ENCODE measurements at regions not wholly inside any gene's neighbourhood (a gene's known extent, or its start where the extent isn't known, plus 50 kb on each side); places are given as distances from the start of the nearest gene placed in this dataset.
"Not testable (repeated sequence)": the region's sequence is repeated elsewhere in the genome, so short reads cannot be mapped to it uniquely, and the experiment has no call there.

DNA sequence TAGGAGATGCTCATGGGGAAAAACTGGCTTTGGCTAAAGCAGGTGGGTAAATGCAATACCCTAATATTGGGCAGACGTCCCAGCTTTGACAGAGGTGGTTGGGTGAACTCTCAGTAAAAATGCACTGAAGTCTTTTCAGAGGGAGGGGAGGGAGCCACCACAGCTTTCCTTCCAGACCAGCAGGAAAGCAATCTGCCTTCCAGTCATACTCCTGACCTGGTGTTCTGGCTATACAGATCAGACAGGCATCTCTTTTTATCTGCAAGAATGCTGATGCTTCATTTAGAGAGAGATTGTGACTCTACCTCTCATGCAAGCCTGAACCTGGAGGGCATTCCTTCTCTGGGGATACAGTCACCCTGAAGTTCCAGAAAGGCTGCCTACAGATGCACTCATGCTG is 52.6 kb upstream of the ICA1 start:
- no peak for DNase-seq

- DNase-seq = no peak
These were observed 57.1 kb upstream of the ICA1 start for GRCh38 chr7:8319115-8319514.

DNA sequence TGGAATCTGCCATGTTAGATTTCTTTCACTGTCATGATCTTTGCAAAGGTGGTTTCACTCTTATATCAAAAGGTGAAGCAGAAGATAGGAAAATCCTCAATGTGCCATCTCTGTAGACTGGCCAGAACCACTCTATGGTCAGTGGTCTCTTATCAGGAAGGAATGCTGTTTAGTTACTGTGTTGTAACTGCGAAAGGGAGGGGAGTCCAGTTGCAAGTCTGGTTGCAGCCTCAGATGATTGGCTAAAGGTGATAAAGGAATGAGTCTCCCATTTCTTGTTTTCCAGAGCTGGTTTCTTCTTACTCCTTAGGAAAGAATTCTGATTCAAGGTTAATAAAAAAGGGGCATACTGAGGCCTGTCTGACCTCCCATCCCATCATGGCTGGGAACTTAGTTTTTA is 58.2 kb upstream of the ICA1 start:
- no peak for DNase-seq

- no peak for DNase-seq
These were observed 59.3 kb upstream of the ICA1 start for GRCh38 chr7:8321312-8321711.

GRCh38 chr7:8322667-8323066 is 60.7 kb upstream of the ICA1 start:
- no peak for DNase-seq

- no peak for DNase-seq
These were observed 63.1 kb upstream of the ICA1 start for GRCh38 chr7:8325067-8325466.

GRCh38 chr7:8327199-8327598 is 65.2 kb upstream of the ICA1 start:
- no peak for DNase-seq

DNA sequence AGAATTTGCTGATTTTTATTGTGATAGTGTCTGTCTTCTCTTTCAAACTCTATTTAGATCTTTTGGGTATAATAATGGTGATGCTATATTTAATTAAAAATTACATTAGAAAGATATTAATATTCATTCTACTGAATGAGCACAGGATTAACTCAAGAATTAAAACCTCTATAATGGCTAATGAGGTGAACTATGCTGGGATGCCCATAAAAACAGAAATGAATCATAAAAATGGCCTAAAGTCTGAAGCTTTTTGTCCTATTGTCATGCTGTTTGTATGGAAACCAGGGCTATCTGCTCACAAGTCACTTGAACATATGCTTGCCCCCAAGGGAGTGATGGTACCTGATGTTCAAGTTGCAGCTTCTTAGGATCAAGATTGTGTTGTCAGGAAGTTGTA is 76.2 kb upstream of the ICA1 start:
- peak; percentile 74 for DNase-seq

DNA sequence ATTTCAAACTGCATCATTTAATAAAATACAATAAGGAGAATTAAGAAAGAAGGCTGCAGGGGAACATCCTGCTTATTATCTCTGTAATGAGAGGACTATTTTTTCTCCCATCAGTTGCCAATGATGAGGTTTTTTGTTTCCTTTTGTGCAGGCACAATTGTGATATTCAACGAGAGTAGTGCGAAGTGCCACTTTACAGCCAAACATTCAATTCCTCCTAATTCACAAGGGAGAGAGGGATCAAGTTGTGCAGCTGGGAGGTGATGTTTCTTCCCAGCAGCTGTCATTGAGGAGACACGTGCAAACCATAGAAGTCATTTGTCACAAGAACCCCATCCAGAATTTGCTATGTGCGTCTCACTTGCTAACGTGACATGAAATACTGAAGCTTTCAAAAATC is 81.6 kb upstream of the ICA1 start:
- DNase-seq = peak; percentile 74

DNA sequence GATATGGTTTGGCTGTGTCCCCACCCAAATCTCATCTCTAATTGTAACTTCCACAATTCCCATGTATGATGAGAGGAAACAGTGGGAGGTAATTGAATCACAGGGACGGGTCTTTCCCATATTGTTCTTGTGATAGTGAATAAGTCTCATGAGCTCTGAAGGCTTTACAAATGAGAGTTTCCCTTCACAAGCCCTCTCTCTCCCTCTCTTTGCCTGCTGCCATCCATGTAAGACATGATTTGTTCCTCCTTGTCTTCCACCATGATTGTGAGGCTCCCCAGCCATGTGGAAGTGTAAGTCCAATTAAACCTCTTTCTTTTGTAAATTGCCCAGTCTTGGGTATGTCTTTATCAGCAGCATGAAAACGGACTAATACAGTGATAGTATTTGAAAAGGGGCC is 85.4 kb upstream of the ICA1 start:
- not testable (repeated sequence) for DNase-seq

DNA sequence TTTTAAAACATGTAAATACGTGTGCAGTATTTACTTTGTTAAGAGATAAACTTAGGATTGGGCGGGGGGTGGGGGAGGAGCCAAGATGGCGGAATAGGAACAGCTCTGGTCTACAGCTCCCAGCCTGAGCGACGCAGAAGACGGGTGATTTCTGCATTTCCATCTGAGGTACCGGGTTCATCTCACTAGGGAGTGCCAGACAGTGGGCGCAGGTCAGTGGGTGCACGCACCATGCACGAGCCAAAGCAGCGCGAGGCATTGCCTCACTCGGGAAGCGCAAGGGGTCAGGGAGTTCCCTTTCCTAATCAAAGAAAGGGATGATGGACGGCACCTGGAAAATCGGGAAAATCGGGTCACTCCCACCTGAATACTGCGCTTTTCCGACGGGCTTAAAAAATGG is 81.8 kb upstream of the NXPH1 start:
- DNase-seq = not testable (repeated sequence)

DNA sequence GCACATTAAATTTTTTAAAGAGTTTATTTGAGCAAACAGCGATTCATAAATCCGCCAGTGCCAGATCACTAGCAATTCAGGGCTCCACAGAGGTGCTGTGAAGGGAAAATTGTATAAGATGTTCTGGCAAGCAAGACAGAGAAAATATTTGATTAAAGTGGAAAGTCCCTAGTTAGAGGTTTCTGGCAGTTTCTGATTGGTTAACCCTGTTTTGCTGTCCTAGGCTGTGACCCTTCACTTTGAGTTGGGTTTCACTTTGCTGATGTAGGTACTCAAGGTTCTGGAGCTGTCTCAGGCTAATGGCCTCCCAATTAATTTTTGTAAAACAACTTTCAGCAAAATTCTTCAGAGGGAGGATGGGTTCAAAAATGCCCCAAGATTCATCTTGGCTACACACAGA is 79.4 kb upstream of the NXPH1 start:
- no peak for DNase-seq

GRCh38 chr7:8354503-8354902 is 78.9 kb upstream of the NXPH1 start:
- DNase-seq = no peak

DNA sequence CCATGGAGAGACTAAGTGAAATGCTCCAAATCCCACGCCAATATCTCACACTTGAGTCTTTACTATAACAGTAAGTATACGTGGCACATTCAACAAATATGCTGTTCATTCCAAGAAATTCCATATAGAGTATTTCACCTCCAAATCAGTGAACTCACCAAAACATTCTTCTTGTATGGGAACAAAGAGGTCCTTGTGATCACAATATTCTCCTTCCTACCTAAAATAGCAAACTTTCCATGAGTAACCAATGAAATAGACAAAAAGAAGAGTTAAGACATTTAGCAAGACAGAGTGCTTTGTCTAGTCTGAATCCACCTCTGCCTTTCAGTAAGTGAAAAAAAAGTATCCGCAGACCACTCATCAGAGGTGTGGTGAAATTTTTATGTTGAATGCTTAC is 77.3 kb upstream of the NXPH1 start:
- DNase-seq = no peak

GRCh38 chr7:8357536-8357935 is 75.9 kb upstream of the NXPH1 start:
- DNase-seq = peak; percentile 21

DNA sequence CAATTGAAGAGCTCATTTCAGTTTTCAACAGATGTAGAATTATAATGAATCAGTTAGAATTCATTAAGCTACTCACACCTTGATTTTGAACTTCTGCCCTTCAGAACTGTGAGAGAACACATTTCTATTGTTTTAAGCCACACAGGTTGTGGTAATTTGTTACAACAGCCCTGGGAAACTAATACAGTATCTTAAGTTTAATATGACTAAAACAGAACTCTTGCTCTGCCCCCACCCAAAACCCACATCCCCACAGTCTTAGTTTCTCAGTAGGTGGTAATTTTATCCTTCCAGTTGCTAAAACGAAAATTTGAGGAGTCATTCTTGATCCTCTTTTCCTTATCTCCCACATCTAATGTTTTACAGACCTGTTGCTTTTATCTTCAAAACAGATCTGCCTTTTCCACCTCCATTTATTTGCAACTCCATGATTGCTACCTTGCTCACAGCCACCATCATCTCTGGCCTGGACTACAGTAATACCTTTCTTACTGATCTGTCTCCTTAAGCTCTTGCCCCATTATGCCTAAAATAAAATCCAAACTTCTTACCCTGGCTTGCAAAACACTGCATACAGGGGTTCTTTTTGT is 72.8 kb upstream of the NXPH1 start:
- DNase-seq = no peak

GRCh38 chr7:8362723-8363369 is 70.6 kb upstream of the NXPH1 start:
- DNase-seq = no peak

DNA sequence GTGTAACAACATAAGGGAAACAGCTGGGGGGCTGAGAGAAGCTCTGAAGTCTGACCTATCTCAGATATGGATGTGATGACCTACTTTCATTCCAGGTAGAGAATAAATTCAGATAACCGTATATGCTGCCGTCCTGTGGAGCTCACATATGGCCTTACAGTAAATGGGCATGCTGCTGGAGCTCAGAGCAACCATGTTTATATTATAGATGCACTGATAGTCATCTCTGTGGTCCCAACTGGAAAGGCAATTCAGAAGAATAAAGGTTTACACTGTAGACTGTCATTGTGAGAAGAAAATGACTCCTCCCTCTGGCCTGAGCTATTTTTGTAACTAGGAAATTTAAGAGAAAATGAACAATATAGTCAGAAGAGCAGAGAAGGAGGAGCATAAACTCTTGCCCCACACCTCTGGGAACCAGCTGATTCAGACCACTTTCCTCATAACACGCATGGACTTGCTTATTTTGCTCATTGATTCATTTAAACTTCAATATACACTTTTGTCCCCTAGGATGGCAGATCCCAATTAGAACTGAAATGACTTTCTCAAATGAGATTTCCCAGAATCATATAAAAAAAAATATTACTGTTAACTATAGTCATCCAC is 69.9 kb upstream of the NXPH1 start:
- DNase-seq = no peak

- peak; percentile 56 for DNase-seq
These were observed 67.8 kb upstream of the NXPH1 start for GRCh38 chr7:8365499-8366110.

DNA sequence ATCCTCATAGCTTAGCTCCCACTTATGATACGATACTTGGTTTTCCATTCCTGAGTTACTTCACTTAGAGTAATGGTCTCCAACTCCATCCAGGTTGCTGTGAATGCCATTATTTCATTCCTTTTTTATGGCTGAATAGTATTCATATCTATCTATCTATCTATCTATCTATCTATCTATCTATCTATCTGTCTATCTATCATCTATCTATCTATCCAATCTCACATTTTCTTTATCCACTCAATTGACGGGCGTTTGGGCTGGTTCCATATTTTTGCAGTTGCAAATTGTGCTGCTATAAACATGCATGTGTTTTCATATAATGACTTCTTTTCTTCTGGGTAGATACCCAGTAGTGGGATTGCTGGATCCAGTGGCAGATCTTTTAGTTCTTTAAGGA is 65.4 kb upstream of the NXPH1 start:
- DNase-seq = not testable (repeated sequence)

GRCh38 chr7:8371742-8372141 is 61.7 kb upstream of the NXPH1 start:
- DNase-seq = no peak

GRCh38 chr7:8373851-8374250 is 59.6 kb upstream of the NXPH1 start:
- DNase-seq = no peak

GRCh38 chr7:8378349-8379019 is 54.9 kb upstream of the NXPH1 start:
- peak; percentile 19 for DNase-seq

- peak; percentile 96 for DNase-seq
These were observed 54.1 kb upstream of the NXPH1 start for GRCh38 chr7:8379264-8379663.

Measured in NCI-H2171 treated with DMSO at 0.1 percent for 48 hours (cell line).